Endothelial cell of umbilical vein (primary cell): ENCODE measurements at regions not wholly inside any gene's neighbourhood (a gene's known extent, or its start where the extent isn't known, plus 50 kb on each side); places are given as distances from the start of the nearest gene placed in this dataset.

ENCODE experiments used
- BruUV-seq: library from RNA; stranded (reverse); fragments of 400-500 nt; replicated peaks from 2 replicates; lab custom pipeline; 2021; lab: Mats Ljungman, UMichigan
- CTCF ChIA-PET: fragments of 300-600, 350-600 bp; sonication (Branson Sonifier 250); formaldehyde crosslinking; loops from one replicate; lab custom pipeline; 2021; ENCODE audit warnings: antibody characterized with exemption, inconsistent platforms; lab: Charles Lee
- POLR2A ChIA-PET: fragments of 300-600, 350-600 bp; sonication (Branson Sonifier 250); formaldehyde crosslinking; loops from one replicate; lab custom pipeline; 2021; ENCODE audit warnings: antibody characterized with exemption, inconsistent platforms; lab: Charles Lee
- DNase-seq: peaks from one replicate; pipeline ENCODE4 v3.0.0-alpha.2; 2011; ENCODE audit warnings: low read depth, low spot score
- FAIRE-seq: peaks from 2 replicates; lab custom pipeline; 2011; peaks lifted over from hg19 to GRCh38; lab: Jason Lieb, UNC
- H2AFZ ChIP-seq: 2 replicates; pipeline ENCODE4 v1.6.0; 2012; ENCODE audit warnings: low read depth, low read length, control low read depth, inconsistent platforms
- H3K27ac ChIP-seq: 2 replicates; pipeline ENCODE4 v1.5.1; 2011; ENCODE audit warnings: low read depth, mild to moderate bottlenecking, control low read depth, low read length, moderate library complexity; ENCODE audit not compliant: insufficient read depth
- H3K27me3 ChIP-seq, 2 experiments: 2 replicates each; pipeline versions ENCODE4 v1.6.0 to v1.6.1; 2011; ENCODE audit warnings: low read length in 2 of 2, mixed read lengths in 1 of 2; ENCODE audit not compliant: control insufficient read depth in 2 of 2, insufficient read depth in 2 of 2
- H3K36me3 ChIP-seq, 2 experiments: 2 replicates in 1 of 2; 3 replicates in 1 of 2; pipeline ENCODE4 v1.5.1; 2011; ENCODE audit warnings: low read length in 2 of 2, mild to moderate bottlenecking in 1 of 2, moderate library complexity in 1 of 2; ENCODE audit not compliant: control insufficient read depth in 2 of 2, insufficient read depth in 2 of 2; ENCODE audit errors: extremely low read depth in 1 of 2
- H3K4me1 ChIP-seq: 3 replicates; pipeline ENCODE4 v1.5.1; 2011; ENCODE audit warnings: mild to moderate bottlenecking, low read length; ENCODE audit not compliant: control insufficient read depth, insufficient read depth; ENCODE audit errors: extremely low read depth
- H3K4me2 ChIP-seq: 2 replicates; pipeline ENCODE4 v1.6.1; 2011; ENCODE audit warnings: low read length, control low read depth, mixed read lengths; ENCODE audit not compliant: insufficient read depth
- H3K4me3 ChIP-seq, 3 experiments: fragments of 200-600 bp in 1 of 3; sonication (generic), shearing (Covaris generic) in 1 of 3; replicated peaks in 1 of 3; 2 replicates each; pipeline ENCODE4 v1.5.1; 2011 to 2016; ENCODE audit warnings: control low read depth in 3 of 3, low read length in 3 of 3, mild to moderate bottlenecking in 2 of 3, inconsistent platforms in 1 of 3, low read depth in 1 of 3, moderate library complexity in 1 of 3; ENCODE audit not compliant: insufficient read depth in 1 of 3
- H3K79me2 ChIP-seq: 2 replicates; pipeline ENCODE4 v1.6.0; 2012; ENCODE audit warnings: low read length, inconsistent platforms; ENCODE audit not compliant: control insufficient read depth, insufficient read depth
- H3K9ac ChIP-seq: replicated peaks from 2 replicates; pipeline ENCODE3; 2011; ENCODE audit warnings: low read length, control low read depth; ENCODE audit not compliant: insufficient read depth; ENCODE audit errors: extremely low read depth
- H3K9me1 ChIP-seq: replicated peaks from 3 replicates; pipeline ENCODE4 v1.6.0; 2011; ENCODE audit warnings: mild to moderate bottlenecking, low read length; ENCODE audit not compliant: control insufficient read depth, insufficient read depth; ENCODE audit errors: extremely low read depth
- H3K9me3 ChIP-seq: replicated peaks from 2 replicates; pipeline ENCODE4 v1.5.1; 2012; ENCODE audit warnings: low read length, inconsistent platforms; ENCODE audit not compliant: control insufficient read depth, insufficient read depth
- H4K20me1 ChIP-seq: replicated peaks from 2 replicates; pipeline ENCODE3; 2011; ENCODE audit warnings: mild to moderate bottlenecking, low read length; ENCODE audit not compliant: control insufficient read depth, insufficient read depth; ENCODE audit errors: extremely low read depth
- CTCF ChIP-seq, 2 donors: IDR thresholded peaks; 1 replicate in 1 of 2; 2 replicates in 1 of 2; pipeline ENCODE4 v1.5.1; 2011; ENCODE audit warnings: low read length in 2 of 2, mild to moderate bottlenecking in 2 of 2, moderate library complexity in 2 of 2, control low read depth in 1 of 2, inconsistent platforms in 1 of 2, low read depth in 1 of 2; ENCODE audit not compliant: insufficient read depth in 1 of 2; ENCODE audit errors: extremely low read depth in 1 of 2
- EZH2 ChIP-seq: IDR thresholded peaks from 2 replicates; pipeline ENCODE4 v1.6.1; 2012; ENCODE audit warnings: borderline replicate concordance, low read depth, mild to moderate bottlenecking, moderate library complexity, low read length, inconsistent platforms; ENCODE audit not compliant: severe bottlenecking
- FOS ChIP-seq: IDR thresholded peaks from 2 replicates; pipeline ENCODE4 v1.6.1; 2011; ENCODE audit warnings: mild to moderate bottlenecking, low read length, moderate library complexity, borderline replicate concordance; ENCODE audit not compliant: insufficient read depth
- GATA2 ChIP-seq: IDR thresholded peaks from 2 replicates; pipeline ENCODE4 v1.7.0; 2011; ENCODE audit warnings: low read depth, mild to moderate bottlenecking, moderate library complexity, mixed read lengths, low read length; ENCODE audit not compliant: insufficient read length, insufficient read depth
- JUN ChIP-seq: IDR thresholded peaks from 2 replicates; pipeline ENCODE4 v1.6.1; 2011; ENCODE audit warnings: borderline replicate concordance, low read depth; ENCODE audit not compliant: insufficient read length, insufficient read depth
- MAX ChIP-seq: IDR thresholded peaks from 2 replicates; pipeline ENCODE4 v1.6.1; 2011; ENCODE audit not compliant: insufficient read depth, insufficient read length
- MYC ChIP-seq: IDR thresholded peaks from one replicate; pipeline ENCODE4 v1.6.1; 2011; ENCODE audit warnings: mild to moderate bottlenecking, low read depth, low read length
- POLR2A ChIP-seq: IDR thresholded peaks from 2 replicates; pipeline ENCODE4 v1.6.1; 2012; ENCODE audit warnings: low read depth, mild to moderate bottlenecking, control low read depth, low read length
- POLR2AphosphoS5 ChIP-seq: IDR thresholded peaks from 2 replicates; pipeline ENCODE4 v1.6.1; 2012; ENCODE audit warnings: low read depth, mild to moderate bottlenecking, control low read depth, low read length, moderate library complexity; ENCODE audit not compliant: insufficient read depth
- dilution Hi-C: fragments of 300-500 bp; cut with MboI; formaldehyde crosslinking; loops from one replicate; pipeline ENCODE4 v1.15.0; 2019; ENCODE audit warnings: low sequenced_read_pairs; ENCODE audit not compliant: extremely low pct_ligation_motif_present
- intact Hi-C: fragments of 100-400 bp; cut with micrococcal nuclease; formaldehyde crosslinking; loops from one replicate; pipeline ENCODE4 v1.10.0; 2022

- H3K9me3 ChIP-seq = peaks cover 2% of the 10 kb centered on the region
- no peak overlapping the region for H3K9ac ChIP-seq
- intact Hi-C loops = no loop called here
- no peaks in the 10 kb centered on the region for H3K79me2 ChIP-seq
- TF ChIP-seq POLR2A = no peak
- TF ChIP-seq GATA2 = no peak
- TF ChIP-seq POLR2AphosphoS5 = no peak
- no peak for TF ChIP-seq FOS
- no peak for TF ChIP-seq JUN
- TF ChIP-seq CTCF (IDR thresholded peaks at IDR 0.05; ENCODE audit: extremely low read depth in 1 of 2, insufficient read depth in 1 of 2, low read depth in 1 of 2, low read length in 2 of 2) = no peak
- no TSS peak for BruUV-seq
- no peak for DNase-seq
- no peak overlapping the region for H3K4me3 ChIP-seq
- FAIRE-seq = no peak
- no peaks in the 10 kb centered on the region for H3K36me3 ChIP-seq
- H3K27me3 ChIP-seq = no peaks in the 10 kb centered on the region
- ChIA-PET CTCF (no interaction called here), POLR2A (no interaction called here)
- dilution Hi-C loops = no loop called here
- no peaks in the 10 kb centered on the region for H3K4me1 ChIP-seq
- no peak overlapping the region for H3K4me2 ChIP-seq
- H3K9me1 ChIP-seq = no peaks in the 10 kb centered on the region
- no peaks in the 10 kb centered on the region for H4K20me1 ChIP-seq
- H2AFZ ChIP-seq = no peak overlapping the region
- H3K27ac ChIP-seq = no peak overlapping the region
Observed at GRCh38 chr20:57080796-57081195, 185.6 kb downstream of the BMP7 start.

GRCh38 chr20:57082357-57082945 lies 184.0 kb downstream of the BMP7 start:
- Histone ChIP-seq H3K4me2 (no peak overlapping the region), H3K4me3 (no peak overlapping the region), H3K4me1 (no peaks in the 10 kb centered on the region), H2AFZ (no peak overlapping the region), H3K9me3 (peaks cover 2% of the 10 kb centered on the region), H3K9ac (no peak overlapping the region), H3K27ac (no peak overlapping the region), H3K79me2 (no peaks in the 10 kb centered on the region), H3K36me3 (no peaks in the 10 kb centered on the region), H3K9me1 (no peaks in the 10 kb centered on the region), H4K20me1 (no peaks in the 10 kb centered on the region), H3K27me3 (no peaks in the 10 kb centered on the region)
- dilution Hi-C loops = no loop called here
- no peak for FAIRE-seq
- ChIA-PET POLR2A (no interaction called here), CTCF (no interaction called here)
- BruUV-seq = no TSS peak
- TF ChIP-seq FOS (no peak), MYC (no peak), POLR2A (no peak), MAX (no peak), EZH2 (no peak), POLR2AphosphoS5 (no peak), GATA2 (no peak), JUN (no peak), CTCF (IDR thresholded peaks at IDR 0.05; ENCODE audit: extremely low read depth in 1 of 2, insufficient read depth in 1 of 2, low read depth in 1 of 2, low read length in 2 of 2) (no peak)
- intact Hi-C loops = no loop called here
- DNase-seq = no peak
